ENCODE measurements at regions not wholly inside any gene's neighbourhood (a gene's known extent, or its start where the extent isn't known, plus 50 kb on each side); places are given as distances from the start of the nearest gene placed in this dataset.
"Not testable (repeated sequence)": the region's sequence is repeated elsewhere in the genome, so short reads cannot be mapped to it uniquely, and the experiment has no call there.

GRCh38 chr7:149564340-149565095 lies 66.9 kb upstream of the ZNF746 start:
- no peaks in the 10 kb centered on the region for H3K4me1 ChIP-seq (ENCODE audit: control insufficient read depth, insufficient read depth, low read length)
- H3K4me3 ChIP-seq (ENCODE audit: low read length): no peak overlapping the region
- H3K27me3 ChIP-seq (ENCODE audit: control insufficient read depth, insufficient read depth, low read length): no peaks in the 10 kb centered on the region
- no peak overlapping the region for H3K9ac ChIP-seq (ENCODE audit: low read length)
- H3K9me3 ChIP-seq (ENCODE audit: control insufficient read depth, low read length): no peaks in the 10 kb centered on the region
- H3K36me3 ChIP-seq (ENCODE audit: control insufficient read depth, insufficient read depth, low read length): no peaks in the 10 kb centered on the region

GRCh38 chr7:149562602-149563001 lies 65.0 kb upstream of the ZNF746 start:
- Histone ChIP-seq H3K36me3 (ENCODE audit: control insufficient read depth, insufficient read depth, low read length) (no peaks in the 10 kb centered on the region), H3K9me3 (ENCODE audit: control insufficient read depth, low read length) (no peaks in the 10 kb centered on the region), H3K4me3 (ENCODE audit: low read length) (no peak overlapping the region), H3K9ac (ENCODE audit: low read length) (no peak overlapping the region), H3K27me3 (ENCODE audit: control insufficient read depth, insufficient read depth, low read length) (no peaks in the 10 kb centered on the region), H3K4me1 (ENCODE audit: control insufficient read depth, insufficient read depth, low read length) (no peaks in the 10 kb centered on the region)

GRCh38 chr7:149561072-149561471 lies 63.5 kb upstream of the ZNF746 start:
- no peaks in the 10 kb centered on the region for H3K36me3 ChIP-seq (ENCODE audit: control insufficient read depth, insufficient read depth, low read length)
- H3K4me3 ChIP-seq (ENCODE audit: low read length): no peak overlapping the region
- no peaks in the 10 kb centered on the region for H3K27me3 ChIP-seq (ENCODE audit: control insufficient read depth, insufficient read depth, low read length)
- no peak overlapping the region for H3K9ac ChIP-seq (ENCODE audit: low read length)
- H3K4me1 ChIP-seq (ENCODE audit: control insufficient read depth, insufficient read depth, low read length): no peaks in the 10 kb centered on the region
- no peaks in the 10 kb centered on the region for H3K9me3 ChIP-seq (ENCODE audit: control insufficient read depth, low read length)

GRCh38 chr7:149559711-149560110 lies 62.1 kb upstream of the ZNF746 start:
- Histone ChIP-seq H3K9me3 (ENCODE audit: control insufficient read depth, low read length) (no peaks in the 10 kb centered on the region), H3K9ac (ENCODE audit: low read length) (no peak overlapping the region), H3K36me3 (ENCODE audit: control insufficient read depth, insufficient read depth, low read length) (no peaks in the 10 kb centered on the region), H3K4me3 (ENCODE audit: low read length) (no peak overlapping the region), H3K27me3 (ENCODE audit: control insufficient read depth, insufficient read depth, low read length) (no peaks in the 10 kb centered on the region), H3K4me1 (ENCODE audit: control insufficient read depth, insufficient read depth, low read length) (no peaks in the 10 kb centered on the region)

GRCh38 chr7:149558149-149558861 lies 60.7 kb upstream of the ZNF746 start:
- H3K4me1 ChIP-seq (ENCODE audit: control insufficient read depth, insufficient read depth, low read length): no peaks in the 10 kb centered on the region
- H3K36me3 ChIP-seq (ENCODE audit: control insufficient read depth, insufficient read depth, low read length): no peaks in the 10 kb centered on the region
- H3K27me3 ChIP-seq (ENCODE audit: control insufficient read depth, insufficient read depth, low read length): no peaks in the 10 kb centered on the region

GRCh38 chr7:149556525-149556924 lies 58.9 kb upstream of the ZNF746 start:
- H3K36me3 ChIP-seq (ENCODE audit: control insufficient read depth, insufficient read depth, low read length); H3K9me3 ChIP-seq (ENCODE audit: control insufficient read depth, low read length); H3K4me3 ChIP-seq (ENCODE audit: low read length); H3K4me1 ChIP-seq (ENCODE audit: control insufficient read depth, insufficient read depth, low read length); H3K27me3 ChIP-seq (ENCODE audit: control insufficient read depth, insufficient read depth, low read length); H3K9ac ChIP-seq (ENCODE audit: low read length): not testable (repeated sequence)

More at GRCh38 chr7:149558149-149558861, 60.7 kb upstream of the ZNF746 start:
- H3K9ac ChIP-seq (ENCODE audit: low read length): no peak overlapping the region
- no peak overlapping the region for H3K4me3 ChIP-seq (ENCODE audit: low read length)
- no peaks in the 10 kb centered on the region for H3K9me3 ChIP-seq (ENCODE audit: control insufficient read depth, low read length)

GRCh38 chr7:149554821-149555220 lies 57.2 kb upstream of the ZNF746 start:
- H3K27me3 ChIP-seq (ENCODE audit: control insufficient read depth, insufficient read depth, low read length); H3K9ac ChIP-seq (ENCODE audit: low read length); H3K36me3 ChIP-seq (ENCODE audit: control insufficient read depth, insufficient read depth, low read length); H3K9me3 ChIP-seq (ENCODE audit: control insufficient read depth, low read length); H3K4me3 ChIP-seq (ENCODE audit: low read length); H3K4me1 ChIP-seq (ENCODE audit: control insufficient read depth, insufficient read depth, low read length): not testable (repeated sequence)

- not testable (repeated sequence) for H3K9me3 ChIP-seq (ENCODE audit: control insufficient read depth, low read length); H3K4me1 ChIP-seq (ENCODE audit: control insufficient read depth, insufficient read depth, low read length); H3K4me3 ChIP-seq (ENCODE audit: low read length); H3K9ac ChIP-seq (ENCODE audit: low read length); H3K36me3 ChIP-seq (ENCODE audit: control insufficient read depth, insufficient read depth, low read length); H3K27me3 ChIP-seq (ENCODE audit: control insufficient read depth, insufficient read depth, low read length)
Observed at GRCh38 chr7:149553991-149554390, 56.4 kb upstream of the ZNF746 start.

GRCh38 chr7:149552799-149553198 lies 55.2 kb upstream of the ZNF746 start:
- Histone ChIP-seq H3K9me3 (ENCODE audit: control insufficient read depth, low read length) (no peaks in the 10 kb centered on the region), H3K27me3 (ENCODE audit: control insufficient read depth, insufficient read depth, low read length) (no peaks in the 10 kb centered on the region), H3K4me3 (ENCODE audit: low read length) (no peak overlapping the region), H3K9ac (ENCODE audit: low read length) (no peak overlapping the region), H3K36me3 (ENCODE audit: control insufficient read depth, insufficient read depth, low read length) (peaks cover 18% of the 10 kb centered on the region), H3K4me1 (ENCODE audit: control insufficient read depth, insufficient read depth, low read length) (no peaks in the 10 kb centered on the region)

Measured in mucosa of stomach (tissue), 1 donor.